NT2/D1 (cell line): ENCODE measurements at regions not wholly inside any gene's neighbourhood (a gene's known extent, or its start where the extent isn't known, plus 50 kb on each side); places are given as distances from the start of the nearest gene placed in this dataset.
"Not testable (repeated sequence)": the region's sequence is repeated elsewhere in the genome, so short reads cannot be mapped to it uniquely, and the experiment has no call there.

Experiments used
- DNase-seq: peaks from one replicate; pipeline ENCODE4 v3.0.0-alpha.2; 2011; ENCODE audit warnings: low read depth, low spot score
- H3K27me3 ChIP-seq: 2 replicates; pipeline ENCODE4 v1.6.0; 2011; ENCODE audit warnings: mild to moderate bottlenecking; ENCODE audit not compliant: insufficient read length, insufficient read depth
- H3K36me3 ChIP-seq: 2 replicates; pipeline ENCODE4 v1.6.1; 2011; ENCODE audit warnings: mild to moderate bottlenecking, low read length, mixed read lengths; ENCODE audit not compliant: insufficient read depth, insufficient read length
- H3K4me1 ChIP-seq: 2 replicates; pipeline ENCODE4 v1.5.1; 2011; ENCODE audit not compliant: insufficient read depth, insufficient read length
- H3K4me3 ChIP-seq: 2 replicates; pipeline ENCODE4 v1.5.1; 2011; ENCODE audit warnings: low read depth; ENCODE audit not compliant: insufficient read length
- H3K9ac ChIP-seq: 2 replicates; pipeline ENCODE4 v1.6.0; 2011; ENCODE audit warnings: low read depth; ENCODE audit not compliant: insufficient read length
- H3K9me3 ChIP-seq: 2 replicates; pipeline ENCODE4 v1.5.1; 2011; ENCODE audit warnings: mild to moderate bottlenecking, low read length; ENCODE audit not compliant: insufficient read depth

GRCh38 chr11:71705086-71705737 is 122.5 kb upstream of the KRTAP5-11 start:
- H3K27me3 ChIP-seq, H3K9ac ChIP-seq, H3K4me3 ChIP-seq, H3K4me1 ChIP-seq, DNase-seq, H3K36me3 ChIP-seq, H3K9me3 ChIP-seq: not testable (repeated sequence)

GRCh38 chr11:71705738-71706432 is 123.2 kb upstream of the KRTAP5-11 start:
- H3K4me1 ChIP-seq, H3K9me3 ChIP-seq, H3K4me3 ChIP-seq, H3K36me3 ChIP-seq, DNase-seq, H3K9ac ChIP-seq, H3K27me3 ChIP-seq: not testable (repeated sequence)

GRCh38 chr11:71707083-71707482 is 124.4 kb upstream of the KRTAP5-11 start:
- not testable (repeated sequence) for H3K4me3 ChIP-seq, H3K9me3 ChIP-seq, H3K9ac ChIP-seq, H3K4me1 ChIP-seq, H3K36me3 ChIP-seq, DNase-seq, H3K27me3 ChIP-seq

GRCh38 chr11:71709541-71709940 is 123.5 kb upstream of the DEFB108B start:
- not testable (repeated sequence) for H3K4me1 ChIP-seq, H3K36me3 ChIP-seq, H3K4me3 ChIP-seq

GRCh38 chr11:71710171-71710671 is 122.8 kb upstream of the DEFB108B start:
- not testable (repeated sequence) for H3K9me3 ChIP-seq, H3K4me3 ChIP-seq, H3K9ac ChIP-seq, H3K4me1 ChIP-seq, H3K36me3 ChIP-seq, H3K27me3 ChIP-seq
- peak; percentile 30 for DNase-seq

More at GRCh38 chr11:71709541-71709940, 123.5 kb upstream of the DEFB108B start:
- not testable (repeated sequence) for H3K9me3 ChIP-seq, DNase-seq, H3K27me3 ChIP-seq, H3K9ac ChIP-seq

- H3K9ac ChIP-seq, H3K9me3 ChIP-seq, H3K36me3 ChIP-seq, H3K4me3 ChIP-seq, H3K4me1 ChIP-seq, DNase-seq, H3K27me3 ChIP-seq: not testable (repeated sequence)
Observed at GRCh38 chr11:71710701-71711385, 122.2 kb upstream of the DEFB108B start.

- H3K36me3 ChIP-seq, H3K4me1 ChIP-seq, H3K9me3 ChIP-seq, H3K9ac ChIP-seq, H3K27me3 ChIP-seq, H3K4me3 ChIP-seq, DNase-seq: not testable (repeated sequence)
Observed at GRCh38 chr11:71712350-71712749, 120.7 kb upstream of the DEFB108B start.

GRCh38 chr11:71712846-71713245 is 120.2 kb upstream of the DEFB108B start:
- not testable (repeated sequence) for H3K36me3 ChIP-seq, H3K27me3 ChIP-seq, H3K4me3 ChIP-seq, H3K9ac ChIP-seq, H3K9me3 ChIP-seq, DNase-seq, H3K4me1 ChIP-seq

- not testable (repeated sequence) for H3K27me3 ChIP-seq, H3K9me3 ChIP-seq, H3K9ac ChIP-seq, DNase-seq, H3K4me1 ChIP-seq, H3K36me3 ChIP-seq, H3K4me3 ChIP-seq
Observed at GRCh38 chr11:71714510-71714909, 118.5 kb upstream of the DEFB108B start.

- not testable (repeated sequence) for H3K4me3 ChIP-seq, H3K27me3 ChIP-seq, H3K36me3 ChIP-seq, H3K4me1 ChIP-seq, DNase-seq, H3K9me3 ChIP-seq, H3K9ac ChIP-seq
Observed at GRCh38 chr11:71721840-71722239, 111.2 kb upstream of the DEFB108B start.

- H3K27me3 ChIP-seq, H3K9ac ChIP-seq, H3K4me3 ChIP-seq, H3K9me3 ChIP-seq, H3K36me3 ChIP-seq, H3K4me1 ChIP-seq, DNase-seq: not testable (repeated sequence)
Observed at GRCh38 chr11:71723991-71724390, 109.0 kb upstream of the DEFB108B start.

- not testable (repeated sequence) for H3K27me3 ChIP-seq, H3K9me3 ChIP-seq, H3K4me3 ChIP-seq, H3K9ac ChIP-seq, H3K36me3 ChIP-seq, DNase-seq, H3K4me1 ChIP-seq
Observed at GRCh38 chr11:71730748-71731147, 102.3 kb upstream of the DEFB108B start.
